GM18499 (cell line): ENCODE measurements at regions not wholly inside any gene's neighbourhood (a gene's known extent, or its start where the extent isn't known, plus 50 kb on each side); places are given as distances from the start of the nearest gene placed in this dataset.

Experiments used
- ATAC-seq: cut with Tn5 transposase; IDR thresholded peaks from one replicate; pipeline ENCODE4 v1.9.1; 2021; ENCODE audit warnings: moderate number of reproducible peaks; ENCODE audit not compliant: insufficient read depth, unreplicated experiment

- no peak for ATAC-seq
Observed at GRCh38 chr19:31589109-31589508, 239.9 kb upstream of the TSHZ3 start.

GRCh38 chr19:31591258-31591657 is 242.0 kb upstream of the TSHZ3 start:
- no peak for ATAC-seq

GRCh38 chr19:31592456-31592855 is 243.2 kb upstream of the TSHZ3 start:
- no peak for ATAC-seq

GRCh38 chr19:31594701-31595100 is 245.5 kb upstream of the TSHZ3 start:
- no peak for ATAC-seq

GRCh38 chr19:31595521-31595920 is 246.3 kb upstream of the TSHZ3 start:
- no peak for ATAC-seq

- no peak for ATAC-seq
Observed at GRCh38 chr19:31596751-31597150, 247.5 kb upstream of the TSHZ3 start.

- ATAC-seq, result no peak
Observed at GRCh38 chr19:31597616-31598015, 248.4 kb upstream of the TSHZ3 start.

- no peak for ATAC-seq
Observed at GRCh38 chr19:31598730-31599238, 249.5 kb upstream of the TSHZ3 start.

GRCh38 chr19:31600731-31601295 is 251.6 kb upstream of the TSHZ3 start:
- ATAC-seq, result no peak

GRCh38 chr19:31601855-31602254 is 252.6 kb upstream of the TSHZ3 start:
- ATAC-seq, result no peak

GRCh38 chr19:31602548-31602947 is 253.3 kb upstream of the TSHZ3 start:
- no peak for ATAC-seq

GRCh38 chr19:31604493-31605040 is 255.3 kb upstream of the TSHZ3 start:
- no peak for ATAC-seq

- no peak for ATAC-seq
Observed at GRCh38 chr19:31610018-31610417, 260.8 kb upstream of the TSHZ3 start.

GRCh38 chr19:31611046-31611877 is 262.0 kb upstream of the TSHZ3 start:
- ATAC-seq, result no peak

GRCh38 chr19:31612873-31613272 is 263.6 kb upstream of the TSHZ3 start:
- ATAC-seq, result no peak

- no peak for ATAC-seq
Observed at GRCh38 chr19:31613683-31614219, 264.5 kb upstream of the TSHZ3 start.

GRCh38 chr19:31616031-31616430 is 266.8 kb upstream of the TSHZ3 start:
- ATAC-seq, result no peak

- ATAC-seq, result no peak
Observed at GRCh38 chr19:31617010-31617585, 267.9 kb upstream of the TSHZ3 start.

- no peak for ATAC-seq
Observed at GRCh38 chr19:31625056-31625455, 275.8 kb upstream of the TSHZ3 start.

GRCh38 chr19:31625575-31625974 is 276.3 kb upstream of the TSHZ3 start:
- no peak for ATAC-seq

- ATAC-seq, result no peak
Observed at GRCh38 chr19:31626941-31627340, 277.7 kb upstream of the TSHZ3 start.
